K562 (cell line): ENCODE measurements at regions not wholly inside any gene's neighbourhood (a gene's known extent, or its start where the extent isn't known, plus 50 kb on each side); places are given as distances from the start of the nearest gene placed in this dataset.

Source experiments
- ESRRA ChIP-seq: fragments of 450-650 bp; IDR thresholded peaks from 2 replicates; pipeline ENCODE4 v1.6.1; 2014; ENCODE audit warnings: low read depth, mild to moderate bottlenecking, moderate library complexity, borderline replicate concordance
- HDAC8 ChIP-seq: fragments of 450-650 bp; IDR thresholded peaks from 2 replicates; pipeline ENCODE4 v1.6.1; 2016; ENCODE audit warnings: mild to moderate bottlenecking, missing genetic modification characterization, moderate library complexity, missing compliant biosample characterization
- HMG20B ChIP-seq: fragments of 250-450 bp; sonication (Bioruptor Pico); IDR thresholded peaks from 2 replicates; pipeline ENCODE4 v1.5.0; 2021; ENCODE audit warnings: mild to moderate bottlenecking
- LARP7 ChIP-seq: fragments of 450-650 bp; IDR thresholded peaks from 2 replicates; pipeline ENCODE4 v1.6.1; 2016
- MAFF ChIP-seq: IDR thresholded peaks from 2 replicates; pipeline ENCODE4 v1.6.1; 2012; ENCODE audit warnings: low read length, improper control_type of control experiment
- MEIS2 ChIP-seq: fragments of 450-650 bp; IDR thresholded peaks from 2 replicates; pipeline ENCODE4 v1.6.1; 2014; ENCODE audit warnings: mild to moderate bottlenecking; ENCODE audit not compliant: partially characterized antibody
- PCBP2 ChIP-seq: fragments of 200-400 bp; formaldehyde crosslinking; IDR thresholded peaks from 2 replicates; pipeline ENCODE4 v1.6.1; 2018; ENCODE audit warnings: low read length, low read depth, mild to moderate bottlenecking, moderate library complexity; ENCODE audit not compliant: poor library complexity, severe bottlenecking
- PHF8 ChIP-seq: fragments of 200-600 bp; sonication (generic); IDR thresholded peaks from 2 replicates; pipeline ENCODE4 v1.6.1; 2012; ENCODE audit warnings: mixed run types, mild to moderate bottlenecking, inconsistent platforms, low read length, moderate library complexity, borderline replicate concordance
- RBM15 ChIP-seq: fragments of 200-400 bp; formaldehyde crosslinking; IDR thresholded peaks from 2 replicates; pipeline ENCODE4 v1.6.1; 2018; ENCODE audit warnings: mild to moderate bottlenecking, low read length, moderate library complexity; ENCODE audit not compliant: insufficient read depth
- RBM17 ChIP-seq: fragments of 200-400 bp; formaldehyde crosslinking; IDR thresholded peaks from 2 replicates; pipeline ENCODE4 v1.6.1; 2017; ENCODE audit warnings: low read depth, mild to moderate bottlenecking, low read length, borderline replicate concordance
- SAFB2 ChIP-seq: fragments of 200-400 bp; formaldehyde crosslinking; IDR thresholded peaks from 2 replicates; pipeline ENCODE4 v1.6.1; 2018; ENCODE audit warnings: borderline replicate concordance, low read length, low read depth, moderate library complexity; ENCODE audit not compliant: severe bottlenecking
- SPI1 ChIP-seq: IDR thresholded peaks from 2 replicates; pipeline ENCODE4 v1.6.1; 2011; ENCODE audit warnings: low read depth, low read length, control low read depth, borderline replicate concordance
- SRSF1 ChIP-seq: fragments of 200-400 bp; formaldehyde crosslinking; IDR thresholded peaks from 2 replicates; pipeline ENCODE4 v1.6.1; 2017; ENCODE audit warnings: mild to moderate bottlenecking, low read depth, low read length, moderate library complexity
- YY1 ChIP-seq, 3 experiments: IDR thresholded peaks; 2 replicates each; pipeline ENCODE4 v1.6.1; 2011; ENCODE audit warnings: low read length in 2 of 3, mild to moderate bottlenecking in 2 of 3, moderate library complexity in 2 of 3, borderline replicate concordance in 1 of 3, control low read depth in 1 of 3, low read depth in 1 of 3; ENCODE audit not compliant: insufficient read depth in 3 of 3, insufficient replicate concordance in 2 of 3, control insufficient read depth in 1 of 3, insufficient read length in 1 of 3; ENCODE audit errors: extremely low read depth in 1 of 3
- ZNF146 ChIP-seq: IDR thresholded peaks from one replicate; pipeline ENCODE4 v1.6.1; 2018; ENCODE audit warnings: missing compliant biosample characterization; ENCODE audit not compliant: unreplicated experiment
- ZNF77 ChIP-seq: fragments of 250-450 bp; sonication (Bioruptor Pico); IDR thresholded peaks from 2 replicates; pipeline ENCODE4 v1.5.0; 2020
- TF ChIP-seq, protein P1 (sequence below): fragments of 250-450 bp; sonication (Bioruptor Pico); IDR thresholded peaks from 2 replicates; pipeline ENCODE4 v1.5.0; 2020; ENCODE audit warnings: mild to moderate bottlenecking, borderline replicate concordance
- TF ChIP-seq, protein P2 (sequence below): sonication (generic); IDR thresholded peaks from 2 replicates; pipeline ENCODE4 v1.6.1; 2016
- TF ChIP-seq, protein P3 (sequence below): IDR thresholded peaks from 2 replicates; pipeline ENCODE4 v1.6.1; 2011; ENCODE audit warnings: borderline replicate concordance, low read depth, mild to moderate bottlenecking, moderate library complexity, low read length; ENCODE audit not compliant: insufficient read depth, poor library complexity, severe bottlenecking
- TF ChIP-seq, protein P4 (sequence below): fragments of 250-450 bp; sonication (Bioruptor Pico); IDR thresholded peaks from 2 replicates; pipeline ENCODE4 v1.5.0; 2021; ENCODE audit warnings: mild to moderate bottlenecking, borderline replicate concordance

DNA sequence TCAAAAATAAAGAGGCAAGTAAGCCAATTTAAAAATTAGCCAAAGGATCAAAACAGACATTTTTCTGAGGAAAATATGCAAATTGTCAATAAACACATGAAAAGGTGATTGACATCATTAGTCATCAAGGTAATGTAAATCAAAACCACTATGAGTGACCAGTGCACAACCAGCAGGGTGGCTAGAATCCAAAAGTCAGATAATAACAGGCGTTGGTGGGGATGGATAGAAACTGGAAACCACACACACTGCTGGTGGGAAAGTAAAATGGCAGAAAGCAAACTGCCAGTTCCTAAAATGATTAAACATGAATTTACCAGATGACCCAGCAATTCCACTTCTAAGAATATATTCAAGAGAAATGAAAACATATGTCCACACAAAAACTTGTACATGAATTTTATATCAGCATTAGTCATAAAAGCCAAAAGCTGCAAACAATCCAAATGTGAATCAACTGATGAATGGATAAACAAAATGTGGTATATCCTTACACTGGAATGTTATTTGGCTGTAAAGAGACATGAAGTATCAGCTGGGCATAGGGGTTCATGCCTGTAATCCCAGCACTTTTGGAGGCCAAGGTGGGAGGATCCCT, 74.8 kb upstream of the MBOAT1 start (continued):
- TF ChIP-seq ZNF146 (no peak), ESRRA (no peak), HDAC8 (tag) (no peak), MAFF (no peak), MEIS2 (peak; percentile 37), LARP7 (no peak), PHF8 (no peak), ZNF77 (no peak), YY1 (IDR thresholded peaks at IDR 0.05; ENCODE audit: borderline replicate concordance in 1 of 3, control insufficient read depth in 1 of 3, extremely low read depth in 1 of 3, insufficient read depth in 3 of 3, insufficient read length in 1 of 3, insufficient replicate concordance in 2 of 3, low read depth in 1 of 3, low read length in 2 of 3) (peak in 1 of 3 experiments; percentile 34), HMG20B (CRISPR knock-in tag) (no peak), RBM17 (no peak), PCBP2 (no peak), SRSF1 (no peak), SAFB2 (no peak), SPI1 (no peak), RBM15 (no peak)
- TF ChIP-seq, protein P1, sequence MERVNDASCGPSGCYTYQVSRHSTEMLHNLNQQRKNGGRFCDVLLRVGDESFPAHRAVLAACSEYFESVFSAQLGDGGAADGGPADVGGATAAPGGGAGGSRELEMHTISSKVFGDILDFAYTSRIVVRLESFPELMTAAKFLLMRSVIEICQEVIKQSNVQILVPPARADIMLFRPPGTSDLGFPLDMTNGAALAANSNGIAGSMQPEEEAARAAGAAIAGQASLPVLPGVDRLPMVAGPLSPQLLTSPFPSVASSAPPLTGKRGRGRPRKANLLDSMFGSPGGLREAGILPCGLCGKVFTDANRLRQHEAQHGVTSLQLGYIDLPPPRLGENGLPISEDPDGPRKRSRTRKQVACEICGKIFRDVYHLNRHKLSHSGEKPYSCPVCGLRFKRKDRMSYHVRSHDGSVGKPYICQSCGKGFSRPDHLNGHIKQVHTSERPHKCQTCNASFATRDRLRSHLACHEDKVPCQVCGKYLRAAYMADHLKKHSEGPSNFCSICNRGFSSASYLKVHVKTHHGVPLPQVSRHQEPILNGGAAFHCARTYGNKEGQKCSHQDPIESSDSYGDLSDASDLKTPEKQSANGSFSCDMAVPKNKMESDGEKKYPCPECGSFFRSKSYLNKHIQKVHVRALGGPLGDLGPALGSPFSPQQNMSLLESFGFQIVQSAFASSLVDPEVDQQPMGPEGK, result no peak
- TF ChIP-seq, protein P2, sequence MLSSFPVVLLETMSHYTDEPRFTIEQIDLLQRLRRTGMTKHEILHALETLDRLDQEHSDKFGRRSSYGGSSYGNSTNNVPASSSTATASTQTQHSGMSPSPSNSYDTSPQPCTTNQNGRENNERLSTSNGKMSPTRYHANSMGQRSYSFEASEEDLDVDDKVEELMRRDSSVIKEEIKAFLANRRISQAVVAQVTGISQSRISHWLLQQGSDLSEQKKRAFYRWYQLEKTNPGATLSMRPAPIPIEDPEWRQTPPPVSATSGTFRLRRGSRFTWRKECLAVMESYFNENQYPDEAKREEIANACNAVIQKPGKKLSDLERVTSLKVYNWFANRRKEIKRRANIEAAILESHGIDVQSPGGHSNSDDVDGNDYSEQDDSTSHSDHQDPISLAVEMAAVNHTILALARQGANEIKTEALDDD, result 0 out of 2 replicates have a peak, but pooled peaks have one; percentile 28
- TF ChIP-seq, protein P3, sequence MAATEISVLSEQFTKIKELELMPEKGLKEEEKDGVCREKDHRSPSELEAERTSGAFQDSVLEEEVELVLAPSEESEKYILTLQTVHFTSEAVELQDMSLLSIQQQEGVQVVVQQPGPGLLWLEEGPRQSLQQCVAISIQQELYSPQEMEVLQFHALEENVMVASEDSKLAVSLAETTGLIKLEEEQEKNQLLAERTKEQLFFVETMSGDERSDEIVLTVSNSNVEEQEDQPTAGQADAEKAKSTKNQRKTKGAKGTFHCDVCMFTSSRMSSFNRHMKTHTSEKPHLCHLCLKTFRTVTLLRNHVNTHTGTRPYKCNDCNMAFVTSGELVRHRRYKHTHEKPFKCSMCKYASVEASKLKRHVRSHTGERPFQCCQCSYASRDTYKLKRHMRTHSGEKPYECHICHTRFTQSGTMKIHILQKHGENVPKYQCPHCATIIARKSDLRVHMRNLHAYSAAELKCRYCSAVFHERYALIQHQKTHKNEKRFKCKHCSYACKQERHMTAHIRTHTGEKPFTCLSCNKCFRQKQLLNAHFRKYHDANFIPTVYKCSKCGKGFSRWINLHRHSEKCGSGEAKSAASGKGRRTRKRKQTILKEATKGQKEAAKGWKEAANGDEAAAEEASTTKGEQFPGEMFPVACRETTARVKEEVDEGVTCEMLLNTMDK, result no peak
- TF ChIP-seq, protein P4, sequence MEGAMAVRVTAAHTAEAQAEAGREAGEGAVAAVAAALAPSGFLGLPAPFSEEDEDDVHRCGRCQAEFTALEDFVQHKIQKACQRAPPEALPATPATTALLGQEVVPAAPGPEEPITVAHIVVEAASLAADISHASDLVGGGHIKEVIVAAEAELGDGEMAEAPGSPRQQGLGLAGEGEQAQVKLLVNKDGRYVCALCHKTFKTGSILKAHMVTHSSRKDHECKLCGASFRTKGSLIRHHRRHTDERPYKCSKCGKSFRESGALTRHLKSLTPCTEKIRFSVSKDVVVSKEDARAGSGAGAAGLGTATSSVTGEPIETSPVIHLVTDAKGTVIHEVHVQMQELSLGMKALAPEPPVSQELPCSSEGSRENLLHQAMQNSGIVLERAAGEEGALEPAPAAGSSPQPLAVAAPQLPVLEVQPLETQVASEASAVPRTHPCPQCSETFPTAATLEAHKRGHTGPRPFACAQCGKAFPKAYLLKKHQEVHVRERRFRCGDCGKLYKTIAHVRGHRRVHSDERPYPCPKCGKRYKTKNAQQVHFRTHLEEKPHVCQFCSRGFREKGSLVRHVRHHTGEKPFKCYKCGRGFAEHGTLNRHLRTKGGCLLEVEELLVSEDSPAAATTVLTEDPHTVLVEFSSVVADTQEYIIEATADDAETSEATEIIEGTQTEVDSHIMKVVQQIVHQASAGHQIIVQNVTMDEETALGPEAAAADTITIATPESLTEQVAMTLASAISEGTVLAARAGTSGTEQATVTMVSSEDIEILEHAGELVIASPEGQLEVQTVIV (CRISPR knock-in tag), result no peak
